ENCODE measurements at regions not wholly inside any gene's neighbourhood (a gene's known extent, or its start where the extent isn't known, plus 50 kb on each side); places are given as distances from the start of the nearest gene placed in this dataset.
"Not testable (repeated sequence)": the region's sequence is repeated elsewhere in the genome, so short reads cannot be mapped to it uniquely, and the experiment has no call there.

DNA sequence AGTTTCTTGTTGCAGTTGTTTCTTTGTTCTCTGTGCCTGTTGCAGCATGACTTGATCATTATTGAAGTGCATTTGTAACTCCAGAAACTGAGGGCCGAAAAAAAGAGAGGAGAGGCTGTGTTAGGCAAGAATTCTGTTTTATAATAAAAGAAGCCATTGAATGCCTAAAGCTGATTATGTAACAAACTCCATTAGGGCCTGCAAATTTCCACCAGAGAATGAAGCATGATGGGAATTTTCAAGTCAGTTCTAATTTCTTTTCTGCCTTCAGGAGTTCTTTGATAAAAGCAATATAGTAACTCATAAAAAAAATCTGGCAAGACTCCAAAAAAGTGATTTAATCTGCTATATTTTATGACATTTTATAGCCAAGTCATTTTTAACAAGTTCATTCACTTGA lies 156.7 kb upstream of the RASSF8 start:
- Histone ChIP-seq H4K20me1 (no peaks in the 10 kb centered on the region), H3K36me3 (no peaks in the 10 kb centered on the region), H3K4me1 (peaks cover 0 to 14% (median 6%) of the 10 kb centered on the region in 10 experiments; a peak in 15 of 20 replicates), H3K9ac (no peak overlapping the region), H3K9me3 (replicated peaks in 1 of 11) (no peaks in the 10 kb centered on the region), H3K4me2 (no peak overlapping the region), H3K27me3 (no peaks in the 10 kb centered on the region; a peak in 2 of 22 replicates), H3K4me3 (no peak overlapping the region), H3K27ac (no peak overlapping the region)
- no peak for TF ChIP-seq Cebpa-rat (IDR thresholded peaks at IDR 0.05)

DNA sequence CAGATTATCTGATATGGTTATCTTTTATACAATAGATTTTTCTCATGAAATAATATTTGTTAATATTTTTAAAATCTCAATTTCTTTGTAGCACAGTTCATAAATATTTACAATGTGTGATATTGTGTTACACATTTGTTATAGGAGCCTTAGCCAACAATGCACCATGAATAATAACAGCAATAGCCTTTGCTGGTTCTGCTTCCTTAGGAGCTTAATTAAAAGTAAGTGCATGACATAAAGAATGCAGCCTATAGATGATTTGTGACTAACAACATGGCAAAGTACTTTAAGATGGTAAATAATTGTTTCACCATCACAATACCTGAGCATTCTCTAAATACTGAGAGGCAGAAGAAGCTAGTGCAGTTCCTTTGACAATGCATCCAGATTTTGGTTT lies 156.3 kb upstream of the RASSF8 start:
- no peak overlapping the region for H3K27ac ChIP-seq
- no peaks in the 10 kb centered on the region for H3K9me3 ChIP-seq (replicated peaks in 1 of 11)
- TF ChIP-seq Cebpa-rat (IDR thresholded peaks at IDR 0.05): no peak
- peaks cover 0 to 14% (median 6%) of the 10 kb centered on the region in 10 experiments; a peak in 15 of 20 replicates for H3K4me1 ChIP-seq
- no peak overlapping the region for H3K9ac ChIP-seq
- H3K4me3 ChIP-seq: no peak overlapping the region
- H3K36me3 ChIP-seq: no peaks in the 10 kb centered on the region
- H4K20me1 ChIP-seq: no peaks in the 10 kb centered on the region
- no peak overlapping the region for H3K4me2 ChIP-seq
- no peaks in the 10 kb centered on the region; a peak in 1 of 22 replicates for H3K27me3 ChIP-seq

DNA sequence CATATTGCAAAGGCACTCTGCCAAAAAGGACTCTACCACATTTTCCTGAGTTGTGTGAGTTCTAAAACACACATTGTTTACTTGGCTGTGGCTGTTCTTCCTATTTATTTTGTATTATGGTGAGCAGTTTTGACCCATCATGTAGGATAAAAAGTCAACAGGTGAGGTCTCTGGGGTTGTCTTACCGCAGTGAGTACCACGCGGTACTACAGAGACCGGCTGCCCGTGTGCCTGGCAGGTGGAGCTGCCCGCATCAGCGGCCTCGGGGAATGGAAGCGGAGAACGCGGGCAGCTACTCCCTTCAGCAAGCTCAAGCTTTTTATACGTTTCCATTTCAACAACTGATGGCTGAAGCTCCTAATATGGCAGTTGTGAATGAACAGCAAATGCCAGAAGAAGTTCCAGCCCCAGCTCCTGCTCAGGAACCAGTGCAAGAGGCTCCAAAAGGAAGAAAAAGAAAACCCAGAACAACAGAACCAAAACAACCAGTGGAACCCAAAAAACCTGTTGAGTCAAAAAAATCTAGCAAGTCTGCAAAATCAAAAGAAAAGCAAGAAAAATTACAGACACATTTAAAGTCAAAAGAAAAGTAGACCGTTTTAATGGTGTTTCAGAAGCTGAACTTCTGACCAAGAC lies 155.3 kb upstream of the RASSF8 start:
- peaks cover 0 to 14% (median 6%) of the 10 kb centered on the region in 10 experiments; a peak in 15 of 20 replicates for H3K4me1 ChIP-seq
- H3K27me3 ChIP-seq, H3K36me3 ChIP-seq: not testable (repeated sequence)

DNA sequence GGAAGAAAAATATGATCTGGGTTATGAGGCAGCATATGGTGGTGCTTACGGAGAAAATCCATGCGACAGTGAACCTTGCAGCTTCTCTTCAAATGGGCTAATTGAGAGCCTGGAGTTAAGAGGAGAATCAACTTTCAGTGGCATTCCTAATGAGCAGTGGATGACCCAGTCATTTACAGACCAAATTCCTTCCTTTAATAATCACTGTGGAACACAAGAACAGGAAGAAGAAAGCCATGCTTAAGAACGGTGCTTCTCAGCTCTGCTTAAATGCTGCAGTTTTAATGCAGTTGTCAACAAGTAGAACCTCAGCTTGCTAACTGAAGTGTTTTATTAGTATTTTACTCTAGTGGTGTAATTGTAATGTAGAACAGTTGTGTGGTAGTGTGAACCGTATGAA lies 154.2 kb upstream of the RASSF8 start:
- H3K9me3 ChIP-seq (replicated peaks in 1 of 11); H3K27ac ChIP-seq; H3K4me3 ChIP-seq; H3K9ac ChIP-seq; H3K27me3 ChIP-seq; H3K36me3 ChIP-seq; H4K20me1 ChIP-seq; H3K4me2 ChIP-seq: not testable (repeated sequence)
- H3K4me1 ChIP-seq: peaks cover 0 to 14% (median 6%) of the 10 kb centered on the region in 10 experiments; a peak in 15 of 20 replicates

More for the DNA sequence above, 155.3 kb upstream of the RASSF8 start:
- not testable (repeated sequence) for H3K27ac ChIP-seq; H3K9me3 ChIP-seq (replicated peaks in 1 of 11); H3K4me2 ChIP-seq; H3K4me3 ChIP-seq; H3K9ac ChIP-seq; H4K20me1 ChIP-seq

DNA sequence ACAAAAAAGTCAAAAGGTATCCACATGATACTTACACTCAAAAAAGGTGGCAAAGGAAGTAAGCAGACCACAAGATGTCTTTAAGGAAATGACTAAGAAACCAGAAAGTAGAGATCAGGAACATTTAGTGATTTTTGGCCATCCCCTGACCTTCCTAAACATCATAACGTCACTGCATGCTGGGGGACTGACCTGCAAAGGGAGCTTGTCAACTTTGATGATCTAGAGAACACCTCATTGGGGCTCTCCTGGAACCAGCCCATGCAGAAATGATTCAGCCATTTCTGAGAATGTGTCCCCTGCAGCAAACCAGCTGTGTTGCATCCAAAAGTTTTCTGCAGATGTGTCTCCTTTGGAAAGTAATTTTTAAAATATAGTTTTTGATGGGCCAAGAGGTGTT lies 152.2 kb upstream of the RASSF8 start:
- no peak overlapping the region for H3K27ac ChIP-seq
- H3K4me2 ChIP-seq: peak overlapping the region in 9 of 11 experiments; percentile 18 to 49 (median 30); a peak in 11 of 22 replicates
- no peaks in the 10 kb centered on the region; a peak in 1 of 22 replicates for H3K27me3 ChIP-seq
- H3K4me3 ChIP-seq: no peak overlapping the region
- H4K20me1 ChIP-seq: no peaks in the 10 kb centered on the region
- no peak for TF ChIP-seq Cebpa-rat (IDR thresholded peaks at IDR 0.05)
- H3K9ac ChIP-seq: no peak overlapping the region
- peaks cover 0 to 9% (median 4%) of the 10 kb centered on the region in 11 experiments; a peak in 6 of 22 replicates for H3K9me3 ChIP-seq (replicated peaks in 1 of 11)
- H3K36me3 ChIP-seq: no peaks in the 10 kb centered on the region
- H3K4me1 ChIP-seq: peaks cover 0 to 17% (median 7%) of the 10 kb centered on the region in 10 experiments; a peak in 15 of 20 replicates

DNA sequence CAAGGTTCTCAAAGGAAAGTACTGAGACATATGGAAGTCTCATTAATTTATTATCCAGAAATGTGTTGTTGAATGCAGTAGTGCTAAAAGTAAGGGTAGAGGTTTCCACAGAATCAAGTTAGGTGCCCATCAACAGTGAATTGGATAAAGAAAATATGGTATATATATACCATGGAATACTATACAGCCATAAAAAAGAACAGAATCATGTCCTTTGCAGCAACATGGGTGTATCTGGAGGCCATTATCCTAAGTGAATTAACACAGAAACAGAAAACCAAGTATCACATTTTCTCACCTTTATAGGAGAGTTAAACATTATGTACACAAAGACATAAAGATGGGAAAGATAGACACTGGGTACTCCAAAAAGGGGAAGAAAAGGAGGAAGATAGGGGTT lies 149.9 kb upstream of the RASSF8 start:
- no peaks in the 10 kb centered on the region for H3K36me3 ChIP-seq
- no peaks in the 10 kb centered on the region; a peak in 1 of 22 replicates for H3K27me3 ChIP-seq
- H3K4me2 ChIP-seq: no peak overlapping the region
- H3K9me3 ChIP-seq (replicated peaks in 1 of 11): peaks cover 0 to 9% (median 4%) of the 10 kb centered on the region in 11 experiments; a peak in 6 of 22 replicates
- no peak overlapping the region for H3K9ac ChIP-seq
- no peak overlapping the region for H3K4me3 ChIP-seq
- H3K4me1 ChIP-seq: peaks cover 0 to 30% (median 9%) of the 10 kb centered on the region in 10 experiments; a peak in 15 of 20 replicates
- no peak overlapping the region for H3K27ac ChIP-seq
- TF ChIP-seq Cebpa-rat (IDR thresholded peaks at IDR 0.05): no peak
- H4K20me1 ChIP-seq: no peaks in the 10 kb centered on the region

DNA sequence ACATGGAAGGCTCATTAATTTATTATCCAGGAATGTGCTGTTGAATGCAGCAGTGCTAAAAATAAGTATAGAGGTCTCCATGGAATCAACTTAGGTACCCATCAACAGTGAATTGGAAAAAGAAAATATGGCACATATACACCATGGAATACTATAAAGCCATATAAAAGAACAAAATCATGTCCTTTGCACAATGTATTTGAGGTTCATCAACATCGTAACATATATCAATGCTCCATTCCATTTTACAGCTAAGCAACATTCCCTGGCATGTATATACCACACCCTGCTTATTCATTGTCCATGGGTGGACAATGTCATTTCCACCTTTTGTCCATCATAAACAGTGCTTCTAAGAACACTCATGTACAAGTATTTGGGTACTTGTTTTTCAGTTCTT lies 147.8 kb upstream of the RASSF8 start:
- Histone ChIP-seq H3K9ac (no peak overlapping the region), H4K20me1 (no peaks in the 10 kb centered on the region), H3K4me3 (no peak overlapping the region), H3K36me3 (no peaks in the 10 kb centered on the region), H3K27me3 (no peaks in the 10 kb centered on the region), H3K9me3 (replicated peaks in 1 of 11) (peaks cover 0 to 9% (median 4%) of the 10 kb centered on the region in 11 experiments; a peak in 6 of 22 replicates), H3K4me1 (peaks cover 0 to 35% (median 14%) of the 10 kb centered on the region in 10 experiments; a peak in 15 of 20 replicates), H3K27ac (no peak overlapping the region), H3K4me2 (peak overlapping the region in 3 of 11 experiments; percentile 47 to 62 (median 55); a peak in 2 of 22 replicates)
- TF ChIP-seq Cebpa-rat (IDR thresholded peaks at IDR 0.05): no peak

DNA sequence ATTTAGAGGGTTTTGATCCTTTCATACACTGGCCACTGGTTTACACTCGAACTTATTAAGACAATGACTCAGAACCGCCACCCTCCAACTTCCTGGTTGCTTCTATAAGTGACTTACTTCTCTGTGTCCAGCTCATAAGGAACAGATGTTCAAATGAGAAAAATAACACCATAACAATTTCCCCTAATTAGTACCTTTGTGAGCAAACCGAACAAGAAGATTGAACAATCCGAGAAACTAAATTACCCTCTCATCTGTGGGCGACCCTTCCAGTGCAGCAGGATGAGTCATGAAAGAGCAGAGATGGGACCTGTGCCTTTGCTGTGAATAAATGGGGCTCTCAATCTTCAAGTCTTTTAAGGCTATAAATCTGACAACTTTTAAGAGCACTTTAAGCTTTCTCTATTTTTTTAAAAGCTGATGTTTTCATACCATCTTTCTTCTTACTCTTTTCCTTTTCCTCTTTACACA lies 146.8 kb upstream of the RASSF8 start:
- H3K4me2 ChIP-seq: peak overlapping the region in 6 of 11 experiments; percentile 1 to 62 (median 43); a peak in 9 of 22 replicates

DNA sequence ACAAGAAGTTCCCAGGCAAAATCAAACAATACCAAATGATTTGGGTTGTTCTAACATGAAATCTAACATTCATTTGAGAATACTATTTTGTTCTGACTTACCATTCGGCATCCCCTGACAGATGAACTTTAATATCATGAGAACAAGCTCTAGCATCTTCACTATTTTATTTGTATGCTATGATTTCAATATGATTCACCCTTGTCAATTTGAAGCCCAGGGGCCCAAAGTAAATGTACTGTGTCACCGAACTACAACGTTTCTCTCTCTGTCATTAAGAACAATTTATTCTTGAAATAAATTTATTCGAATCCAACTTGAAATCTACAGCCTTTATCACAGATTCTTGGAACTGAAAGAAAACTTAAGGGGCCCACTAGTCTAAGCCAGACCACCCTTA lies 146.2 kb upstream of the RASSF8 start:
- Histone ChIP-seq H3K9ac (no peak overlapping the region), H4K20me1 (no peaks in the 10 kb centered on the region), H3K4me3 (no peak overlapping the region), H3K4me2 (peak overlapping the region in 3 of 11 experiments; percentile 47 to 62 (median 55); a peak in 6 of 22 replicates), H3K27me3 (no peaks in the 10 kb centered on the region), H3K4me1 (peaks cover 12 to 44% (median 24%) of the 10 kb centered on the region in 10 experiments), H3K36me3 (no peaks in the 10 kb centered on the region), H3K9me3 (replicated peaks in 1 of 11) (peaks cover 0 to 9% (median 4%) of the 10 kb centered on the region in 11 experiments; a peak in 6 of 22 replicates), H3K27ac (peak overlapping the region in 2 of 11 experiments; percentile 4 to 42; a peak in 1 of 22 replicates)
- TF ChIP-seq Cebpa-rat (IDR thresholded peaks at IDR 0.05): no peak

More for the DNA sequence above, 146.8 kb upstream of the RASSF8 start:
- Histone ChIP-seq H3K27ac (peak overlapping the region in 2 of 11 experiments; percentile 4 to 42; a peak in 4 of 22 replicates), H3K9ac (no peak overlapping the region), H3K4me1 (peaks cover 6 to 38% (median 18%) of the 10 kb centered on the region in 10 experiments), H3K27me3 (no peaks in the 10 kb centered on the region), H3K36me3 (no peaks in the 10 kb centered on the region), H3K9me3 (replicated peaks in 1 of 11) (peaks cover 0 to 9% (median 4%) of the 10 kb centered on the region in 11 experiments; a peak in 6 of 22 replicates), H4K20me1 (no peaks in the 10 kb centered on the region), H3K4me3 (no peak overlapping the region)
- TF ChIP-seq Cebpa-rat (IDR thresholded peaks at IDR 0.05): no peak
